ENCODE measurements at regions not wholly inside any gene's neighbourhood (a gene's known extent, or its start where the extent isn't known, plus 50 kb on each side); places are given as distances from the start of the nearest gene placed in this dataset.

- Histone ChIP-seq H3K9ac (ENCODE audit: control insufficient read depth, insufficient read depth, low read length) (no peak overlapping the region), H3K27ac (ENCODE audit: control insufficient read depth, insufficient read depth) (no peak overlapping the region), H3K79me2 (ENCODE audit: control insufficient read depth, insufficient read depth, low read length) (no peaks in the 10 kb centered on the region), H3K9me3 (replicated peaks; ENCODE audit: control insufficient read depth, insufficient read depth, low read length) (no peaks in the 10 kb centered on the region), H3K36me3 (ENCODE audit: control insufficient read depth in 2 of 2, insufficient read depth in 2 of 2, low read length in 1 of 2) (no peaks in the 10 kb centered on the region), H3K4me3 (no peak overlapping the region), H3K4me1 (ENCODE audit: control insufficient read depth, insufficient read depth, low read length) (no peaks in the 10 kb centered on the region), H4K20me1 (ENCODE audit: control insufficient read depth, insufficient read depth) (no peaks in the 10 kb centered on the region), H3K4me2 (ENCODE audit: control insufficient read depth, insufficient read depth) (no peak overlapping the region), H2AFZ (ENCODE audit: control insufficient read depth, low read depth, low read length) (no peak overlapping the region), H3K27me3 (replicated peaks in 1 of 2; ENCODE audit: control insufficient read depth in 2 of 2, insufficient read depth in 2 of 2, low read length in 1 of 2) (no peaks in the 10 kb centered on the region)
- intact Hi-C loops (cut with micrococcal nuclease; ENCODE audit: unreplicated experiment) (loop anchor here (5.0 kb wide), 1 partner anchor 229 kb away; no protein-coding TSS in a partner anchor), in situ Hi-C loops (cut with MboI) (no loop called here)
- no peak for FAIRE-seq
- no peak for DNase-seq (ENCODE audit: low read depth, low spot score)
- ChIA-PET CTCF (interaction anchor here (1.9 kb wide), 1 partner anchor 230 kb away, joined by 6 read pairs; no protein-coding TSS in a partner anchor), SMC1A (ENCODE audit: uncharacterized antibody, unreplicated experiment) (interaction anchor here (2.0 kb wide), 1 partner anchor 11 kb away, joined by 4 read pairs; no protein-coding TSS in a partner anchor), POLR2A (no interaction called here), RAD21 (ENCODE audit: unreplicated experiment) (interaction anchor here (0.7 to 0.8 kb wide), 2 partner anchors 108 to 389 kb away, joined by 3 to 5 read pairs; no protein-coding TSS in a partner anchor)
- TF ChIP-seq CHD4 (IDR thresholded peaks at IDR 0.05) (no peak), MLLT1 (IDR thresholded peaks at IDR 0.05) (no peak), WRNIP1 (IDR thresholded peaks at IDR 0.05; ENCODE audit: borderline replicate concordance, low read depth, low read length) (no peak), EGR1 (IDR thresholded peaks at IDR 0.05; ENCODE audit: borderline replicate concordance in 1 of 2, low read depth in 2 of 2, low read length in 2 of 2) (no peak), CUX1 (IDR thresholded peaks at IDR 0.05; ENCODE audit: insufficient replicate concordance, low read depth, low read length) (no peak), NFIC (IDR thresholded peaks at IDR 0.05; ENCODE audit: low read depth, low read length) (no peak), TAF1 (IDR thresholded peaks at IDR 0.05; ENCODE audit: borderline replicate concordance, low read depth, low read length) (no peak), GATAD2B (conservative IDR thresholded peaks at IDR 0.05; ENCODE audit: low read depth) (no peak), TBL1XR1 (IDR thresholded peaks at IDR 0.05; ENCODE audit: low read depth, low read length) (no peak), IKZF2 (IDR thresholded peaks at IDR 0.05) (no peak), NR2C2 (IDR thresholded peaks at IDR 0.05; ENCODE audit: borderline replicate concordance, control insufficient read depth, insufficient read length, low read depth) (no peak), ZBTB40 (IDR thresholded peaks at IDR 0.05; ENCODE audit: borderline replicate concordance) (no peak), SP1 (IDR thresholded peaks at IDR 0.05; ENCODE audit: low read depth, low read length) (no peak), RAD21 (IDR thresholded peaks at IDR 0.05; ENCODE audit: insufficient read depth, low read depth, low read length) (no peak)
- 32% methylated on average over 4 of the region's 4 CpGs for WGBS (ENCODE audit: insufficient coverage, insufficient replicate concordance, low lambda C conversion rate, missing lambda C conversion rate)
- no TSS peak for BruUV-seq (replicated peaks)
- no peak for ATAC-seq
Observed at GRCh38 chr4:73343432-73343831, 60.7 kb upstream of the ALB start.

All from GM12878 (cell line).